Hematopoietic multipotent progenitor cell treated with erythropoietin and hydrocortisone succinate and interleukin-3 and kit ligand, for 8 days (in vitro differentiated cells): ENCODE measurements at regions not wholly inside any gene's neighbourhood (a gene's known extent, or its start where the extent isn't known, plus 50 kb on each side); places are given as distances from the start of the nearest gene placed in this dataset.
A peak's percentile ranks its signal among the peaks of the same experiment; 100 is the strongest.

Experiments
- DNase-seq: peaks from one replicate; pipeline ENCODE4 v3.0.0-alpha.2; 2015

DNA sequence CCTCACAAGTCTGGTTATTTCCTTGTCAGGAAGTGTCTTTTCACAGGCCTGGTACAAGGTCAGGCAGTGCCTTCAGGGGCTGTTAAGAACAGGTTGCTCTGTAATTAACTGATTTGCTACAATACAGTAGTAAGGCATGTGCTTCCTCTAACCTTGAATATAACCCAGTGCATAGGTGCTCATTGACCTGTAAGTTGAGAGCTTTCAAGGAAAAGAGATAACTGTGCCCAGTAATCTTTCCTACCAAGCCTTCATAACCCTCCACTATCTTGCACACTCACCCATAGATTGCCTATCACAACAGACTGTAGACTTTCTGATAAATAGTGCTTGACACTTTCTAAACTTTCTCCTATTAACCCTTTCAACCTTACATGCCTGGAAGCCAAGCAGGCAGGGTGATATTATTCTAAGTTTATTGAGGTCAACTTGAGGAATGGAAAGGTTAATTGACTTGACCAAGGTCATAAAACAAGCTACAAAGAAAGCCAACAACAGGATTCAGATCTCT lies 148.1 kb downstream of the PPARGC1A start:
- no peak for DNase-seq

DNA sequence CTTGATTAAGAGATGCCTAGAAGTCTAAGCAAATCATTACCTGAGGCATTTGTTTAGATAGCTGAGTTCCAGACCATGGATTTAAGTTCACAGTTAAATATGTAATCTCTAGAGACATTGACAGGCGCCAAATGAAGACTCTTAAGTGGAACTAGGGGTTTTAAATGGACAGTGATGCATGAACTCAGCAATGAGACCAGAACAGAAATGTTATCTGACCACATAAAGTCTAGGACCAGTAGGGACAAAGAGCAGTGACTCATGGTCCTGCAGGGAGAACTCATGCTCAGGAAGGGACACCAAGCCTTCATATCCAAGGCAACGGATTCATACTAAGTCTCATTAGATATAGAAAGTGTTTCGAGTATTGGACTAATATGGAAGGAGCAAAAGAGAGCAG lies 152.3 kb downstream of the PPARGC1A start:
- no peak for DNase-seq

DNA sequence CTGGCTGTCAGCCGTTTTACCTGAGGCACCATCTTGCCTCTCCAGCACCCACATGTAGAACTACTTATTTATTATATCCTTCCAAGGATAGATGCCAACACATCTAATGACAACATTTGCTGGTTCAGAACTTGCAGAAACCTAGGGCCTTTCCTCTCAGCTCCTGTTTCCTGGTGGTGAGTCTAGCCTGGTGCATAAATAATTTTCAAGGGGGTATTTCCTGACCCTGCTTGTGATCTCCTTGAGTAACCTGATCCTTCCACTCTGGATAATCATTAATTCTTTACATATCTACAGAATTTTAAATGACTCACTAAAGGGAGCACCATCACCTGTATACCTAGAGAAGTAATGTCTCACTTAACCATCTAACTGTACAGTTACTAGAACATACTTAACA lies 153.4 kb downstream of the PPARGC1A start:
- no peak for DNase-seq

DNA sequence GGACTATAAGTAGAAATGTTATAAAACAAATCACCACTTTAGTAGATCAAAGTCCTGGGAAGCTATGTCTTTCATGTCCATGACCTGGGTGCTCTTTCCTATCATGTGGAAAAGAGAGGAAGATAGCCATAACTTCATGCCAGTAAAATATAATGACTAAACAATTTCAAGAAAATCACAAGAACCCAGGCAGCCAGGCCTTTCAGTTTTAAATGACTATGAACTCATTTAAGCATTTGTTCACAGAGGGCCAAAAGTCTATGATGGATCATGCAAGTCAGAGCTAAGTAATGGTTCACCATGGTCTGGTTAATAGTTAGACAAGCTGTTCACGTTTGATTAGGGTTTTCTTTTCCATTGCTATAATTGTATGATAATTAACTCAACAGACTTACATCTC lies 155.8 kb downstream of the PPARGC1A start:
- DNase-seq: no peak

DNA sequence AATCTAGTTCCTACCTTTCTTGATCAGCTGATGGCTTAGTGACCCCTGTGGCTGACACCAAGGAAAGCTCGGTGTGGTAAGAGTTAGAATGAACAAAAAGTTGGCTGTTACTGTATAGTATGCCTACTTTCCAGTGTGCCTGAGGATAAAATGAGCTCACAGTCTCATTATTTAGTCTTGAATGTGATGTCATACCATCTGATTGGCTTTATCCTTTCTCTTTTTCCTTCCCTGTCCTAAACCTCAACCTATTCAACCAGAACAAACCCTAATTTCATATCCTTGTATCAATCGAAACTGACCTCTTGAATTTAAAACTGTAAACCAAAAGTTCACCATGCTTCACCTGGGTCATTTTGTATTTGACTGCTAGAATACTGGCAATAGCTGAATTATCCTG lies 156.4 kb downstream of the PPARGC1A start:
- DNase-seq: no peak

DNA sequence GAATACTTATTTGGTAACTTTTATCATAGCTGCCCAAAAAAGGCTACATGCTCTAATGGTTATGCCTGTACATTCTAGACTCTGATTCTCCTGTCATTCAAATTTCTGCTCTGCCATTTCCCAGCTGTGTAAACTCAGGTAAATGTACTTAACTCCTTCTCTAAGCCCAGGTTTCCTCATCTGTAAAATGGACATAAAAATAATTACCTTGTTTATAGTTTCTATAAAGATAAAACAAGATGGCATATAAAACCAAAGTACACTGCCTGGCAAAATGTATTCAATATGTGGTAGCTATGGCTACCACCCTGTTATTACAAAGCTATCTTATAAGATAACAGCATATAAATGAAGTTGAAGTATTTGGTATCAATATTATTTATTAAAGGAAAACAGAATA lies 158.8 kb downstream of the PPARGC1A start:
- no peak for DNase-seq

DNA sequence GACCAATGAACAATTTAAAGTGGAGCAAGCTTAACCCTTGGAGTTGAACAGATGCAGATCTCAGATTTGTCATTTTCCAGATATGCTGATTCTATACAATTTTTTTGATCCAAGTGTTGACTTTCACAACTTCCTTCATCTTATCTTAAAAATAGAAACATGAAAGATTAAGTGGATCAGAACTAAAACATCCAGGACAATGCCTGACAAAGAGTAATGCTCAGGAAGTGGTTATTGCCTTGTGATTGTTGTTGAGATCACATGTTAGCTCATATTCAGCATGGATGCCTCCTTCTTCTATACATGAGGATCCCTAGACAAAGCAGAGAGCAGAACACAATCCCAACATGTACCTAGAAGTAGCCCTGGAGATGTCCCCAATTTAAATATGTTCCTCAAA lies 160.9 kb downstream of the PPARGC1A start:
- no peak for DNase-seq

DNA sequence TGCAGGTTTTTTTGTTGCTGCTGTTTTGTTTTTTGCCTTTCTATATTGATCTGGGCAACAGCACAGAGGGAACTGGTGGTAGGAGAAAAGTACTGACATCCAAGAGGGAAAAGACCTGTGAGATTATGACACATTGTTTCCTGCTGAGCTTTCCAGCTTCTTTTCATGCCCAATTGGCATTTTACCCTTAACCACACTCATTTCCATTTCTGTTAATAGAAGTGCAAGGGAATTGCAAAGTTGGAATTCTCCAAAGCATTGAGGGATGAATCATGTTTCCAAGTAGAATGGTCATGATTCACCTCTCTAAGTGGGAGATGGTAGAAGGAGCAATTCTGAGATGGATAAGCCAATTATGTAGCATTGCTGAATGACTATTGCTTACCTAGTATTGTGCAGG lies 161.5 kb downstream of the PPARGC1A start:
- no peak for DNase-seq

DNA sequence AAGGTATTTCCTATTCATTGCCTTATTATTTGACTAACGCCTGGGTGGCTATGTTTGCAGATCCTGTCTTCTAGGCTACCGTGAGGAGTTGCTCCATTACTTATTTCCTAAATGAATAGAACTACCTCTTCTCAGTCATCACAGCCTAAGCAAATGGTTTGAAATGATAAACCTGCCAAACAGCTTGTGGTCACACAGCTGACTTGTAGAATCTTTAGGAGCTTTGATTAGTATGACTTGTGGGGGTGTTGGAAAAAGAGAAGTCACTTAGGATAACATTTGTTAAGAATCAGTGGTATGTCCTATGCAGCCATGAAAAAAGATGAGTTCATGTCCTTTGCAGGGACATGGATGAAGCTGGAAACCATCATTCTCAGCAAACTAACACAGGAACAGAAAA lies 169.3 kb downstream of the PPARGC1A start:
- no peak for DNase-seq

DNA sequence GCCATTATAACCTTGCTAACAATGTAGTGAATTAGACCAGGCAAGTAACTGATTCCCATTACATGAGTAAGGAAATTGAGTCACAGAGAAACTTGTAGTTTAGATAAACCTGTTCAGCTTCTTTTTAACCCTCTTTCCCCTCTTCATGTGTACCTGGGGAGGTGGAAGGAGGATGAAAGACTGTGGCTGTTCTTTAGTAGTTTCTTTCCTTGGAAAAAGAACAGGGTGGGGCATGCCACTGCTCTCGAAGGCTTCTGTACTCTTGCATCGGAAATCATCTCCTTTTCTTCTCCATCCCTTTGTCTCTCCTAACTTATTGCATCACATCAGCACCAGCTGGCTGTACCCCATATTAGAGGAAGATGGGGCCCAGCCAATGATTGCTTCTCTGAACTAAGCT lies 171.4 kb downstream of the PPARGC1A start:
- DNase-seq: no peak

DNA sequence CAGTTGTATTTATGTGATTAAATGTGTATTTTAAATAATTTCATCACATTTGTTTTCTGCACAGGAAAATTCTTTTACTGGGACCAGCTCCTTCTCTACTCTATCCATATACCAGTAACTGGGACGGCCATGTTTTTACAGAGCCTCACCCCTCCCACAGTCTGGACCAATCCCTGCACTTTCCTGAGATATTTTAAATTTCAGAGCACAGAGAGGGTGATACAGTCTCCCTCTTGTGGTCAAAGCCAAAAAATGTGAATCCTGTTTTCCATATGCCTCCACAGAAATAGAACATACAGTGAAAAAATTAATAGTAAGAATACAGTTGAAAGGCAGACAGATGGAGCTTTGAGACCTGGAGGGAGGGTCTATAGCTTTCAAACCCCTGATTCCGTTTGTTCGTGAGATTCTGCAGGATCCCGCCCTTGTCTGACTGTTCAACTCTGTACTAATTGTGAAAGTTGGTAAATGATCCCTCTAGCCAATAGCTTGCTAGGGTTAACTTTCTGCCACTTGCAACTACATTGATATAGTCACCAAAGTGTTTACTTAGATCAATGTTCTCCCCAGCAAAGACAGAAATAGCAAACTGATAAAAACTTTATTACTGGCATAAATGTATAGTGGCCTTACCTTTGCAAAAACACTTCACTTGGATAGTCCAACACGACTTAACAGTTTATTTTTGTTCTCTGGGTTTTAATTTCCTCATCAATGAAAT lies 172.2 kb downstream of the PPARGC1A start:
- peak; percentile 11 for DNase-seq

DNA sequence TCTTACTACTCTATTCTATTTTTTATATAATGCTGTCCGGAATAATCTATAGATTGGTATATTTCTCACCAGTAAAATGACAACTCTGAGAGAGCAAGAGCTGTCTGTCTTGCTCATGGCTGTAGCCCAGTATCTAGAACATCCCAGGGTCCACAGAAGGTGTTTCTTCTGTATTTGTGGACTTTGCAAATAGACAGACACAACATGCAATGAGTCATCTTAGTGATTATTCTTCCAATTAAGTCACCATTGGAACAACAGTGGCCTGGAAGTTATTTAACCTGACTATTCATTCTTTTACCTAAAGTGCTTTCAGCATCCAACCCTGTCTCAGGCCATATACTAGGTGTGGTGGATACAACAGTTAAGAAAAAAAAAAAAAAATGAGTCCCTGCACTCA lies 179.5 kb downstream of the PPARGC1A start:
- DNase-seq: no peak

DNA sequence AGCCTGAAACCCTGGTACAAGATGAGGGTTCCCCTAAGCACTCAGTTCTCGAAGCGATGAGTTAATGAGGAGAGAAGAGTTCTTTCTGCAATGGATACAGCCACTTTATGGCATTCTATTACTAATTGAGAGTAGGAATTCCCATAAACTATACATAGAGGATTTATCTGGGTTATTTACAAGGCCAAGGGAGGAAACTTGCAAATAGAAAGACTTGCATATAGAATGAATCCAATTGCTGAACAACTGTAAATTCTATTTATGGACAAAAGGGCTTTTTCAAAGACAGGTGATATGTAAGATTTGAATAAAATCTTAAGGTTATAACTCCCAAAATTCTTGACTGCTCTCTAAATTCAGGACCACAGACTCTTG lies 182.2 kb downstream of the PPARGC1A start:
- DNase-seq: no peak

DNA sequence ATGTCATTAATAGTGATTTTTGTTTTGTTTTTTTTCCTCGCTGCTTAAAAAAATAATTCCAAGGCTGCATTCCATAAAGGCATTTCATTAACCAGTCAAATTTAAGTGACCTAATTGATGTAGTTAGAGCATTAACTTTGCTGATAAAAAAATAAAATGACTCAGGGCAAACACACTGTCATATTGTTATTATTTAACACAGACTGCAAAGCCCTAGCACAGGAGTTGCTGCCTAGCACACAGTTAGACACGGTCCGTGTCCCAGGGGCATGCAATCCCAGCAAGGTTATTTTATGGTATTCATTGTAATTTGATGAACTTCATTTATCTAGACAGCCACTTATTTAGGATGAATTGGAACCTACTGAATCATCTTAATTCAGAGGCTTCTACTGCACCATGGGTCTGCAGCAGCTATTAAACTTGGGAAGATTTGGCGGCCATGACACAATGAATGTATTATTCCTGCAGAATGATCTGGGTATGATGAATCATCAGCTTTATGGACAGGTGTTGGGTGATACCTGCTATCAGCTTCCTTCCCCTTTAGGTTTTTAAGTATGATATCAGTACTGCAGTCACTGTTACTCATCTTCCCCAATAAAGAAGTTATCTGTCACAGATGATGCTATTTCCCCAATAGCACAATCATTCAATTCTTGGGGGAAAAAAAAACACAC lies 182.7 kb downstream of the PPARGC1A start:
- DNase-seq: no peak

DNA sequence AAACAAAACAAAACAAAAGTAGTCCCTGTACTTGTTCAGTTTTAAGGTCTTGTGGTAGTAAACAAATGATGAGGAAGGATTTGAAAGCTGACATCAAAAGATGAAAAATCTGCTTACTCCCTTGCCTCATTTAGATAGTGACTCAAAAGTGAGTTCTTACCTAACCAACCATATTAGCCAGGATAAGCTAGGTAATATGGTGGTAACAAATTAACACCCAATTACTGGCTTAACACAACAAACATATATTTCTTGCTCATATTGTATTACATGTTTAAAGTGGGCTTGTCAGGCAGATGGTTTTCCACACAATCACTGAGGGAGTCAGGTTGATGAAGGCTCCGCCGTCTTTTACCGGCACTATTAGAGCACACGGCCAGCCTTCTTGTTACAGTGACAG lies 189.7 kb downstream of the PPARGC1A start:
- no peak for DNase-seq

DNA sequence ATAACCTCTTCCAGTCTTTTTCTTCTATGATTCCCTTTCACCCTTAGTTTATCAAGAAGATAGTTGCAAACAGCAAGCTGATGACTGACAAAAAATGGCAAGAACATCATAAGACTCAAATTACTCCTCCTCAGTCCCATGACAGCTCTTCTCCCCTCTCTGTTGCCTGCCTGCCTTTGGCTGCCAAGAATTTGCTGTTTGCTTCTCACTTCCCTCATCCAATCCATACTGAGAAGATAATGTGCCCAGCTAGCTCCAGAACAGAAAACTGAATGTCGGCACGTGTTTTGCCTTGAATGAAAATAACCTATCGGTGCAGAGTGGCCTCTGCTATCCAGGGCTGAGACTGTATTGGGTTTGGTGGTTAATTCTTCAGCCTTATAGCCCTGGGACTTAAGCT lies 192.1 kb downstream of the PPARGC1A start:
- DNase-seq: no peak

DNA sequence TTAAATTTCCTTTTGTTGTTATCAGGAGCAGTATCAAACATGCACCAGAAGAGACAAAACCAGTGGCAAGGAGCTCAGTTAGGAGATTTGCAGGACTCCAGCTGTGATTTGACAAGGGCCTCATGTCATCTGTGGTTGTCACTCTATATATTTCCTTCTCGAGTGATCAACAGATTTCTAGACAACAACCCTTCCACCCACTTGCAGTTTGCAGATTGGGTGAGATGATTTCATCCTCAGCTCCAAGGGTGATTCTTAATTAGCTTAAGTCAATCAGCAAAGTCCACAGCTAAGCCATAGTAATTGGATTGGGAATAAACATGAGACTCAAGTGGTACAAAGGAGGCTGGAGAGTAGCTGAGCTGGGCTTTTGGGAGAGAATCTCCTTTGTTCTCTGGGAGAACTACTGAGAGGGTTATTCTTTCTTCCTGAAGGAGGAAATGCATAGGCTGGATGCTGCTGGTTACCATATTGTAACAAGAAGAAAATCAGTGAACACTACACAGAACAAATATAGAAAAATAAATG lies 192.8 kb downstream of the PPARGC1A start:
- no peak for DNase-seq

DNA sequence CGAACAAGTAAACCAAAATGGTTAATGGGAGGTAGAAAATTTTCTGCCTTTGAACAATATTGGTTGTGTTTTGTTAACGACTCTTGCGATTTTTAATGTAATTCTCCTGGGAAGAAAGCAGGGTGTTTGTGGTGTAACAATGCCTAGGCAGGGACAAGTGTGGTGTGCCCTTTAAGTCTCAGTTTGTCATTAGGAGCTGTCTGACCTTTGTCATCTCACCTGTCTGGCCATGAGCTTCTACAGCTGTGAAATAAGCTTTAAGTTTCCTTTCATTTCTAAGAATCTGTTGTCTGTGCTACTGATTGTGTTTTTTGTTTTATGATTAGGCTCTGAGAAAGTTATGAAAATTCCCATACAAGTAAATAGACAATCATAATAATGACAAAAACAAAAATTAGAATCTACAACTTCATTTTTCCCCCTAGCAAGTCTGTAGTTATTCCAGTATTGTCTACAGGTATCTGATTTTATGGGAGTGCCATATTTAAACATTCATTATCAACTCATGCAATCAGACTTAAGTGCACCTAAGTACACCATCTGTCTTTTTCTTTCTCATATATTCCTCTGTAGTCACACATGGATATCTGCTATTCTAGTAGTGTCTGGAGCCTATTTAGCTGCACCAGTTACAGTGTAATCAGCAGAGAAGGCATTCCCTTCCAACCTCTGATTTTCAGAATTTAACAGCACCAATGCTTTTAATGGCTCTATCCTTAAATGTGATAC lies 203.5 kb downstream of the PPARGC1A start:
- DNase-seq: no peak

DNA sequence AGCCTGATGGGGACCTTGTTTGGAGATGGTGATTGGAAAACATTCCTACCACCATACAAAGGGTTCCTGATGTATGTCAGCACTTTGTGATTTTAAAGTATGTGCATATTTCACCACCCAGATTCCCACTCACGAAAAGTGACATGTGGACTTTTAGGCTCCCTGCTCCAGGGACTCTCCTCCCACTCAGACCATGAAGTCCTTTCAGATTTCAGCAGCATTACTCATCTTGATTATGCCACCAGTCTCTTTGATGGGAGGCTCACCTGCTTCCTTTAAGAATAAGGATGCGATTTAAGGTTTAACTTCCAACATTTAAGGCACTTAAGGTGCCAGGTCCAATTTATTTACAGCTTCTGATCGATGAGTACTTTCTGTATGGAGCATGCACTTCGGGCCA lies 204.4 kb downstream of the PPARGC1A start:
- no peak for DNase-seq

DNA sequence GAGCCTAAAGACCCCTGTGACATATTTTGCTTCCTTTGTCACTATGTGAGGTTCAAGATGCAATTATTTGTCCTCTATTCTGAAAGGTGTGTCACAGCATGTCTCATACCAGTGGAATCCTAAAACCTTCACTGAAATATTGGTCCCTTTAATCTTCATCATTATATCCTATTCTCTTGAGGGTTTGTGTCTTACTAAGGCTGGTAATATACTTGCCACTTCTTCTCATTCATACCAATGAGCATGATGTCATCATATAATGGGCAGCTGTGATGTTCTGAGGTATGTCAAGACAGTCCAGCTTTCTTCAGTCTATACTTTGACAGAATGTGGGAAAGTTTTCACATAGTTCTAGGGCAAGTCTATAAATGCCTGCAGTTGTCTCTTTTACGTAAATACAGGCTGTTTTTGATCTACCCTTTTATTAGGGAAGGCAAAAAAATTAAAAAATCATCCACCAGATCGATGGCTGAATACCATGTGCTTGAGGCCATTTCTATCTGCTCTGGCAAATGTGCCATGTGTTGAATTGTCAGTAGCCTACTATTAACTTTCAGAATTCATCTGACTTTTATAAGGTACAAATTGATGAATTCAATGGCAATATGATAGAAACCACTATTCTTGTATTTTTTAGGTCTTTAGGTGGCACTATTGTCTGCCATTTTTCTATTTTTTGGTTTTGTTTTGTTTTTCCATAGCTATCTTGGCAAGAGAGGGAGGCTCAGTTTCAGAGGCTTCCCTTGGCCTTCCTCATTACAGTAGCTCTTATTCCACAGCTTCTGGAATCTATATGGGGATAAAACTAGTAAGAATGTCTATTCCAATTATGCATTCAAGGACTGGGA lies 209.0 kb downstream of the PPARGC1A start:
- no peak for DNase-seq

DNA sequence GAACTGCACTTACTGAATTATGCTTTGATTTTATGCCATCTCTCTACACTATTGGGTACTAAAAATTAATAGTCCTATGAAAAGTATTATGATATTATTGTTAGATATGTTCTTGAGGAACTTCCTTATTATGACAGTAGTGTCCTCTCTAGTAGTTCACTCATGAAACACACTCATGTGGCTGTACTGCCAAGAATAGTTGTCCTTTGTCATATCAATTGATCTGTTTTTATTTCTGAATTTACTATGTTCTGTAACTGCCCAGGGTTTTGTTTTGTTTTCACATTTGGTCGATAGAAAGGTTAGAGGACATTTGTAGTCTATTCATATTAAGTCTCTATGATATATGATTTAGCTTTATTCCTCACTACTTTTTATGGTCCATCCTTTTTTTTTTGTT lies 215.2 kb downstream of the PPARGC1A start:
- DNase-seq: no peak

DNA sequence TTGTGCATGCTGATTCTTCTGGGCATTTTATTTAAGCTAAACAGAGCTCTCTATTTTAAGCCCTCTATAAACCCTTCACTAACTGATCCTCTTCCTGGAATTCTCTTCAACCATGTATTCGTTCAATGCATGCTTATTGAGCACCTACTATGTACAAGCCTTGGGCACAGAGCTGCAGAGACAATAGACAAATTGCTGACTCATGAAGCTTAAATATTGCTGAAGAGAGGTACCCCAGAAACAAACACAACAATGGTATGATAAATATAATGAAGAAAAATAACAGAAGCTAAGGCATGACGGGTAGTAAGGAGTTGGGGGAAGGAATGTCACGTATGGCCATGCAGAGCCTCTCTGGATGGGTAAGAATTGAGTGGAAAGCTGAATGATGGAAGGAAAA lies 222.2 kb downstream of the PPARGC1A start:
- DNase-seq: no peak

DNA sequence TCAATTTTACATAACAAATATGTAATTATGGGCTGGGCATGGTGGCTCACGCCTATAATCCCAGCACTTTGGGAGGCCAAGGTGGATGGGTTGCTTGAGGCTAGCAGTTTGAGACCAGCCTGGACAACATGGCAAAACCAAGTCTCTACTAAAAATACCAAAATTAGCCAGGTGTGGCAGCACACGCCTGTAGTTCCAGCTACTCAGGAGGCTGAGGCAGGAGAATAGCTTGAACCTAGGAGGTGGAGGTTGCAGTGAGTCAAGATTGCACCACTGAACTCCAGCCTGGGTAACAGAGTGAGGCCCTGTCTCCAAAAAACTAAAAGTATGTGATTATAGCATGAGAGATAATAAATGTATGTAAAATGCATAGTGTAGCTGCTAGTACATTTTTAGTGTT lies 229.0 kb downstream of the PPARGC1A start:
- no peak for DNase-seq
